ENCODE measurements at regions not wholly inside any gene's neighbourhood (a gene's known extent, or its start where the extent isn't known, plus 50 kb on each side); places are given as distances from the start of the nearest gene placed in this dataset.

GRCh38 chr2:8078705-8079104 is 603.2 kb upstream of the ID2 start:
- H3K9me3 ChIP-seq (ENCODE audit: control insufficient read depth, low read depth, low read length): no peaks in the 10 kb centered on the region
- H4K91ac ChIP-seq (ENCODE audit: insufficient read length, low read depth, low read length): no peak overlapping the region
- TF ChIP-seq, protein P1, sequence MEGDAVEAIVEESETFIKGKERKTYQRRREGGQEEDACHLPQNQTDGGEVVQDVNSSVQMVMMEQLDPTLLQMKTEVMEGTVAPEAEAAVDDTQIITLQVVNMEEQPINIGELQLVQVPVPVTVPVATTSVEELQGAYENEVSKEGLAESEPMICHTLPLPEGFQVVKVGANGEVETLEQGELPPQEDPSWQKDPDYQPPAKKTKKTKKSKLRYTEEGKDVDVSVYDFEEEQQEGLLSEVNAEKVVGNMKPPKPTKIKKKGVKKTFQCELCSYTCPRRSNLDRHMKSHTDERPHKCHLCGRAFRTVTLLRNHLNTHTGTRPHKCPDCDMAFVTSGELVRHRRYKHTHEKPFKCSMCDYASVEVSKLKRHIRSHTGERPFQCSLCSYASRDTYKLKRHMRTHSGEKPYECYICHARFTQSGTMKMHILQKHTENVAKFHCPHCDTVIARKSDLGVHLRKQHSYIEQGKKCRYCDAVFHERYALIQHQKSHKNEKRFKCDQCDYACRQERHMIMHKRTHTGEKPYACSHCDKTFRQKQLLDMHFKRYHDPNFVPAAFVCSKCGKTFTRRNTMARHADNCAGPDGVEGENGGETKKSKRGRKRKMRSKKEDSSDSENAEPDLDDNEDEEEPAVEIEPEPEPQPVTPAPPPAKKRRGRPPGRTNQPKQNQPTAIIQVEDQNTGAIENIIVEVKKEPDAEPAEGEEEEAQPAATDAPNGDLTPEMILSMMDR (conservative IDR thresholded peaks at IDR 0.05): no peak
- H3K27me3 ChIP-seq (ENCODE audit: insufficient read depth, low read length): no peaks in the 10 kb centered on the region
- no peak overlapping the region for H2BK120ac ChIP-seq (ENCODE audit: low read depth, low read length, poor library complexity, severe bottlenecking)
- H3K56ac ChIP-seq (ENCODE audit: insufficient read length, low read depth, low read length): no peak overlapping the region
- no peak overlapping the region for H2BK5ac ChIP-seq (ENCODE audit: insufficient read length, low read length)
- H3K4ac ChIP-seq (ENCODE audit: low read depth, low read length): no peak overlapping the region
- no peak overlapping the region for H3K27ac ChIP-seq (ENCODE audit: insufficient read length, low read depth, low read length)
- no peak overlapping the region for H3T11ph ChIP-seq (ENCODE audit: low read length)
- no peaks in the 10 kb centered on the region for H3K79me1 ChIP-seq (ENCODE audit: insufficient read depth, low read depth, low read length, poor library complexity, severe bottlenecking)
- H3K4me1 ChIP-seq (ENCODE audit: insufficient read depth, low read length): no peaks in the 10 kb centered on the region
- DNase-seq: no peak
- WGBS (ENCODE audit: extremely low coverage, insufficient read length, low lambda C conversion rate): no CpG with 5 or more reads among the region's 2 CpGs
- H4K8ac ChIP-seq (replicated peaks; ENCODE audit: insufficient read length, low read depth, low read length): no peak overlapping the region
- no peaks in the 10 kb centered on the region for H3K23me2 ChIP-seq (ENCODE audit: insufficient read length, low read depth, low read length, poor library complexity, severe bottlenecking)
- H3K79me2 ChIP-seq (ENCODE audit: insufficient read depth, low read length): no peaks in the 10 kb centered on the region
- H2BK20ac ChIP-seq (ENCODE audit: low read depth, low read length, poor library complexity, severe bottlenecking): no peak overlapping the region
- H2BK15ac ChIP-seq (ENCODE audit: low read depth, low read length): no peak overlapping the region
- no peak overlapping the region for H2BK12ac ChIP-seq (ENCODE audit: insufficient read length, low read depth, low read length)
- no peak overlapping the region for H4K5ac ChIP-seq (ENCODE audit: insufficient read length, low read depth, low read length)
- no peak overlapping the region for H2AFZ ChIP-seq (ENCODE audit: low read length)
- H3K18ac ChIP-seq (ENCODE audit: insufficient read length, low read depth, low read length): no peak overlapping the region
- Mint-ChIP-seq H3K4me1 (no peaks in the 10 kb centered on the region), H3K36me3 (ENCODE audit: insufficient read depth in 1 of 3, low read depth in 3 of 3) (peaks cover 11 to 22% (median 11%) of the 10 kb centered on the region in 3 experiments), H3K4me3 (no peak overlapping the region), H3K27ac (no peak overlapping the region), H3K27me3 (ENCODE audit: low read depth) (no peaks in the 10 kb centered on the region; the same call in 1 of the 2 replicates), H3K9me3 (peaks cover 15 to 18% of the 10 kb centered on the region in 2 experiments)
- no peak overlapping the region for H3K4me2 ChIP-seq (ENCODE audit: insufficient read depth, insufficient read length, low read length)
- H2AK5ac ChIP-seq (ENCODE audit: insufficient read length, low read length): no peak overlapping the region
- H3K9ac ChIP-seq (ENCODE audit: extremely low read depth, insufficient read length, low read length): no peak overlapping the region
- H4K20me1 ChIP-seq (ENCODE audit: control insufficient read depth, insufficient read depth, insufficient read length): no peaks in the 10 kb centered on the region
- H3K23ac ChIP-seq (ENCODE audit: insufficient read length, low read depth, low read length): no peak overlapping the region
- H3K14ac ChIP-seq (ENCODE audit: insufficient read depth, low read length): no peak overlapping the region

Measured in H9 (cell line).